ENCODE measurements at regions not wholly inside any gene's neighbourhood (a gene's known extent, or its start where the extent isn't known, plus 50 kb on each side); places are given as distances from the start of the nearest gene placed in this dataset.
A peak's percentile ranks its signal among the peaks of the same experiment; 100 is the strongest.

DNA sequence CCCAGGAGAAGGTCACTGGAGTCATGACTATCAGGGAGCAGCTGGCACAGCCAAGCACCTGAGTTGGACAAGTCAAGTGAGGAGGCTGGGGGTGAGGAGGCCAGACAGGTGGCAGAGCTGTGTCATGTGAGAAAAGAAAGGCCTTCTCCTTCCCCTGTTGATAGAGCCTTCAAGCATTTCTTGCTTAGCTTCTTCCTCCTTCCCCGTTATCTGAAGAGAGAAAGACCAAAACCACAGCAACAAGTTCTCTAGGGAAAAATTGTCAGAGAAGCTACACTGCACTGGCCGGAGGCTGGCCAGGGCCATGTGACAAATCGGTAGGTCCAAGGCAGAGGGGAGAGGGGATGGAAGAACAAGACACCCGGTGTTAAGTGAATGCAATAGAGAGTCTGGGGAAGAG, 202.1 kb upstream of the PRDM1 start:
- TF ChIP-seq RARB (CRISPR knock-in tag; IDR thresholded peaks at IDR 0.05) (no peak), ZNF565 (CRISPR knock-in tag; conservative IDR thresholded peaks at IDR 0.05; ENCODE audit: low read depth) (no peak), ISL1 (CRISPR knock-in tag; IDR thresholded peaks at IDR 0.05) (no peak), ZC3H10 (CRISPR knock-in tag; IDR thresholded peaks at IDR 0.05) (no peak), ZNF8 (CRISPR knock-in tag; IDR thresholded peaks at IDR 0.05) (no peak), TSHZ2 (CRISPR knock-in tag; IDR thresholded peaks at IDR 0.05) (no peak), OSR1 (CRISPR knock-in tag; IDR thresholded peaks at IDR 0.05) (no peak), TCF4 (CRISPR knock-in tag; IDR thresholded peaks at IDR 0.05; ENCODE audit: borderline replicate concordance) (no peak), PPARA (CRISPR knock-in tag; IDR thresholded peaks at IDR 0.05; ENCODE audit: borderline replicate concordance) (no peak), CSDC2 (CRISPR knock-in tag; IDR thresholded peaks at IDR 0.05) (no peak), CSRNP3 (CRISPR knock-in tag; IDR thresholded peaks at IDR 0.05) (no peak), ESRRG (CRISPR knock-in tag; IDR thresholded peaks at IDR 0.05) (no peak), SNAI2 (CRISPR knock-in tag; IDR thresholded peaks at IDR 0.05) (no peak)
- ATAC-seq = no peak

DNA sequence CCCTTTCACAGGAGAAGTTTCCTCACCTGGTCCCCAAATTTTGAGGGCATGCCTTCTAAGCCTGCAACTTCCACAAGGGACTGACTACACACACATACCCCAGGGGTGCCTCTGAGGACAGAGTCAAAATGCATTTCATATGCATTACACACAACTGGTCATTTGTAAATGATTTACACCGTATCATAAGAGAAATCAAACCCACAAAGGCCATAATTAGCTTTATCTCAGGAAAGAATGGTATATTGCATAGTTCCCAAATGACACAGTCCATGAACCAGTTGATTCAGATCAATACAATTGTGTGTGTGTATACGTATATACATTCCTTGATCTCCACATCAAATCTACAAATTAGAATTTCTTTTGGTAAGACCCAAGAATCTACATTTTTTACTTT, 203.3 kb upstream of the PRDM1 start:
- TF ChIP-seq CSDC2 (CRISPR knock-in tag; IDR thresholded peaks at IDR 0.05) (no peak), BACH2 (CRISPR knock-in tag; IDR thresholded peaks at IDR 0.05; ENCODE audit: borderline replicate concordance) (no peak), TSHZ2 (CRISPR knock-in tag; IDR thresholded peaks at IDR 0.05) (no peak)
- ATAC-seq = peak; percentile 25; the same call in 2 of the 3 replicates

DNA sequence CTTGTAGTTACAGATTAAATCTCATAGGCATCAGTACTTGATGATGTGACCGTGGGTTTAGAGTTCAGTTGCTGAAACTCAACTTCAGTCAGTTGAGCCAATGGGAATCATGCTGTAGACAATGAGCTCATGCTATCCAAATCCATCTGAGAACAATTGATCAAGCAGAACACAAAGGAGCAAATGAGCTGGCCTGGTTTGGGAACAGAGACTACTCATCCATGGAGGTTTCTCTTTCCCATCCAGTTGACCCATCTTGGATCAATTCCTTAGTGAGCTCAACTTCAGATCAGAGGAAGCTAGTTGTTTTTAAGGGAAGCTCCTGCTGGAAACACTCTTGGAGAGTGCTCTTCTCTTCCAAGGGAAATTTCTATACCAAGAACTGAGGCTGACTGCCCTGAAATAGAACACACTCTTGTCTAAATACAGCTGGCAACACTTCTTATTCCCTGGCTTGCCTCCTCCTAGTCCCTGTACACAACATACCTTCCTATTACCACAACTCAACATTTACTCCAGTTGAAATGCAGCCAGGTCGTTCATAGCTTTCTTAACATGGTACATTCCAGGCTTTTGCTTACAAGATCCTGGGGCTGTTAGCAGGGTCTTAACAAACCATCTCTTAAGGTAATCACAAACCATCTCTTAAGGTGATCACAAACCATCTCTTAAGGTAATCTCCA, 203.9 kb upstream of the PRDM1 start:
- no peak for ATAC-seq
- TF ChIP-seq ZFP30 (CRISPR knock-in tag; IDR thresholded peaks at IDR 0.05) (no peak), ZNF8 (CRISPR knock-in tag; IDR thresholded peaks at IDR 0.05) (no peak), CSRNP3 (CRISPR knock-in tag; IDR thresholded peaks at IDR 0.05) (no peak), ZC3H10 (CRISPR knock-in tag; IDR thresholded peaks at IDR 0.05) (no peak), TOX (CRISPR knock-in tag; IDR thresholded peaks at IDR 0.05; ENCODE audit: borderline replicate concordance) (no peak), ESRRG (CRISPR knock-in tag; IDR thresholded peaks at IDR 0.05) (no peak), TCF4 (CRISPR knock-in tag; IDR thresholded peaks at IDR 0.05; ENCODE audit: borderline replicate concordance) (no peak), SNAI2 (CRISPR knock-in tag; IDR thresholded peaks at IDR 0.05) (no peak), PATZ1 (CRISPR knock-in tag; IDR thresholded peaks at IDR 0.05; ENCODE audit: borderline replicate concordance) (no peak), CSDC2 (CRISPR knock-in tag; IDR thresholded peaks at IDR 0.05) (no peak), PPARA (CRISPR knock-in tag; IDR thresholded peaks at IDR 0.05; ENCODE audit: borderline replicate concordance) (no peak)

All from SK-N-SH treated with all-trans-retinoic acid at 6 μM for 48 hours (cell line).